Lung (tissue), 11 donors: ENCODE measurements at regions not wholly inside any gene's neighbourhood (a gene's known extent, or its start where the extent isn't known, plus 50 kb on each side); places are given as distances from the start of the nearest gene placed in this dataset.

Source experiments
- ATAC-seq: fragments of 200-7000 bp; cut with Tn5 transposase; one replicate; pipeline ENCODE4 v1.9.1; 2020; ENCODE audit warnings: moderate number of reproducible peaks; ENCODE audit not compliant: insufficient read depth, low FRiP score
- DNase-seq, 3 donors: peaks; one replicate each; pipeline ENCODE4 v3.0.0-alpha.2; 2013 to 2017
- H3K27ac ChIP-seq, 2 donors: one replicate each; pipeline ENCODE4 v1.5.1; 2013; ENCODE audit warnings: mild to moderate bottlenecking in 2 of 2, moderate library complexity in 2 of 2, control low read depth in 1 of 2, inconsistent platforms in 1 of 2, low read depth in 1 of 2, low read length in 1 of 2
- H3K27me3 ChIP-seq, 3 donors: one replicate each; pipeline ENCODE4 v1.5.1; 2013; ENCODE audit warnings: low read length in 2 of 3; ENCODE audit not compliant: control insufficient read depth in 3 of 3, insufficient read depth in 3 of 3
- H3K36me3 ChIP-seq, 4 donors: one replicate each; pipeline ENCODE4 v1.5.1; 2013; ENCODE audit warnings: low read length in 4 of 4, mild to moderate bottlenecking in 1 of 4, moderate library complexity in 1 of 4; ENCODE audit not compliant: control insufficient read depth in 4 of 4, insufficient read depth in 4 of 4
- H3K4me1 ChIP-seq, 5 donors: one replicate each; pipeline ENCODE4 v1.5.1; 2013; ENCODE audit warnings: low read length in 5 of 5, mild to moderate bottlenecking in 2 of 5, moderate library complexity in 1 of 5; ENCODE audit not compliant: control insufficient read depth in 5 of 5, insufficient read depth in 5 of 5
- H3K4me3 ChIP-seq: one replicate; pipeline ENCODE4 v1.5.1; 2013; ENCODE audit warnings: mild to moderate bottlenecking, control low read depth, moderate library complexity
- H3K9ac ChIP-seq, 2 donors: one replicate each; pipeline ENCODE4 v1.5.1; 2013; ENCODE audit warnings: low read length in 2 of 2, control low read depth in 1 of 2; ENCODE audit not compliant: insufficient read depth in 1 of 2
- H3K9me3 ChIP-seq, 4 donors: one replicate each; pipeline ENCODE4 v1.5.1; 2013; ENCODE audit warnings: low read length in 3 of 4, mild to moderate bottlenecking in 1 of 4, moderate library complexity in 1 of 4; ENCODE audit not compliant: control insufficient read depth in 4 of 4, insufficient read depth in 3 of 4
- WGBS, 2 donors: extraction: QIAGEN DNeasy Blood & Tissue Kit; methylation state at CpG; one replicate each; pipeline ENCODE4 v1.1.7; 2013; 5-methylcytosine and 5-hydroxymethylcytosine counted together
- TF ChIP-seq, protein P1 (sequence below): IDR thresholded peaks from 2 replicates; pipeline ENCODE4 v1.5.1; 2012; ENCODE audit warnings: mild to moderate bottlenecking; ENCODE audit errors: control extremely low read depth, extremely low read depth
- donor health status: control.
- donor health status: control.
- donor health status: Bipolar disorder and iron deficiency.
- donor health status: healthy.
- donor health status: DM: yes; HTN: yes; CAD: no.

DNA sequence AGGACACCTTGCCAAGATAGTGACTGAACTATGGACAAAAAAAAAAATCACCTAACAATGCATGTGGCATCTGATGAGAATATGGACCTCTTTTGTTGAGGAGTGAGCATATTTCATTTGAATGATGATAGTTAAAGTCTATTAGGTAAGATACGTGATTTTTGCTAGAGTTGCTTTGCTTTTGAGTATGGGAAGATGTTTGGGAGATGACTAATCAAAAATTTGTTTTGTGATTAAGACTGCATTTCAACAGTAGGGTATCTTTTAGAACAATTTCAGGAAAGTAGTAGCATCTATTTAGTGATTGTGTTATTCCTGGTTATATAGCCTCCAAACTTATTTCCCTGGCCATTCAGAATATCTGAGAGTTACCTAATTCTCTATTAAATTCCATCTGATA is 878.6 kb upstream of the CITED2 start:
- WGBS, 2 donors = 80 to 86% methylated on average over 1 of the region's 1 CpG
- Histone ChIP-seq H3K27me3 (no peaks in the 10 kb centered on the region), H3K9ac (no peak overlapping the region), H3K4me3 (no peak overlapping the region), H3K27ac (no peak overlapping the region), H3K4me1 (no peaks in the 10 kb centered on the region), H3K36me3 (no peaks in the 10 kb centered on the region), H3K9me3 (no peaks in the 10 kb centered on the region)
- no peak for ATAC-seq
- TF ChIP-seq, protein P1, sequence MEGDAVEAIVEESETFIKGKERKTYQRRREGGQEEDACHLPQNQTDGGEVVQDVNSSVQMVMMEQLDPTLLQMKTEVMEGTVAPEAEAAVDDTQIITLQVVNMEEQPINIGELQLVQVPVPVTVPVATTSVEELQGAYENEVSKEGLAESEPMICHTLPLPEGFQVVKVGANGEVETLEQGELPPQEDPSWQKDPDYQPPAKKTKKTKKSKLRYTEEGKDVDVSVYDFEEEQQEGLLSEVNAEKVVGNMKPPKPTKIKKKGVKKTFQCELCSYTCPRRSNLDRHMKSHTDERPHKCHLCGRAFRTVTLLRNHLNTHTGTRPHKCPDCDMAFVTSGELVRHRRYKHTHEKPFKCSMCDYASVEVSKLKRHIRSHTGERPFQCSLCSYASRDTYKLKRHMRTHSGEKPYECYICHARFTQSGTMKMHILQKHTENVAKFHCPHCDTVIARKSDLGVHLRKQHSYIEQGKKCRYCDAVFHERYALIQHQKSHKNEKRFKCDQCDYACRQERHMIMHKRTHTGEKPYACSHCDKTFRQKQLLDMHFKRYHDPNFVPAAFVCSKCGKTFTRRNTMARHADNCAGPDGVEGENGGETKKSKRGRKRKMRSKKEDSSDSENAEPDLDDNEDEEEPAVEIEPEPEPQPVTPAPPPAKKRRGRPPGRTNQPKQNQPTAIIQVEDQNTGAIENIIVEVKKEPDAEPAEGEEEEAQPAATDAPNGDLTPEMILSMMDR = no peak
- DNase-seq = no peak

DNA sequence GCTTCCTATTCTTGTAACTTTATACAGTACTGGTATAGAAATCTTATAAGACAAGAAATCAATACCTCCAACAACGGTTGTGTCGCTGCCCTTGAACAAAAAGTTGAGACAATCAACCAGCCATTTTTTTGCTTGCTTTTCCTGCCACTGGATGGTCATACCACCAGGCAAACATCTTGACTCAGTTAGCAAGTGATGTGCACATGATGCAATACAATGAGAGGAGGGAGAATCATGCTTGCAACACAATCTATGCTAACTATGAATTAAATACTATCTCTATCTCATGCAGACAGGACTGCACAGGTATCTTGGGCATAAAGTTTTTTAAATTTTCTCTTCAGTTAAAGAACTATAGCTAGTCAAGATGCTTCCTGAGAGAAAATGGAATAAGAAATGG is 877.7 kb upstream of the CITED2 start:
- H3K9ac ChIP-seq = no peak overlapping the region
- TF ChIP-seq, protein P1 = no peak
- H3K27ac ChIP-seq = no peak overlapping the region
- no peaks in the 10 kb centered on the region for H3K27me3 ChIP-seq
- no peaks in the 10 kb centered on the region for H3K4me1 ChIP-seq
- 96 to 98% methylated on average over 2 of the region's 2 CpGs for WGBS, 2 donors
- H3K9me3 ChIP-seq = no peaks in the 10 kb centered on the region
- no peak overlapping the region for H3K4me3 ChIP-seq
- DNase-seq (no peak), ATAC-seq (no peak)
- H3K36me3 ChIP-seq = no peaks in the 10 kb centered on the region

GRCh38 chr6:140245296-140246040 is 871.0 kb upstream of the CITED2 start:
- no peak for ATAC-seq

More at GRCh38 chr6:140245296-140246040, 871.0 kb upstream of the CITED2 start:
- Histone ChIP-seq H3K4me1 (no peaks in the 10 kb centered on the region), H3K27ac (no peak overlapping the region), H3K4me3 (no peak overlapping the region), H3K9ac (no peak overlapping the region), H3K27me3 (no peaks in the 10 kb centered on the region), H3K36me3 (no peaks in the 10 kb centered on the region), H3K9me3 (no peaks in the 10 kb centered on the region)
- WGBS, 2 donors = 81 to 86% methylated on average over 8 of the region's 8 CpGs
- DNase-seq = no peak
- TF ChIP-seq, protein P1 = no peak
